HEK293 (cell line): ENCODE measurements at regions not wholly inside any gene's neighbourhood (a gene's known extent, or its start where the extent isn't known, plus 50 kb on each side); places are given as distances from the start of the nearest gene placed in this dataset.

Experiments
- EGR2 ChIP-seq: fragments of 450-650 bp; formaldehyde crosslinking; IDR thresholded peaks from 2 replicates; pipeline ENCODE4 v1.5.1; 2016; ENCODE audit warnings: low read depth, missing biosample characterization, missing genetic modification characterization
- GLI4 ChIP-seq: fragments of 450-650 bp; formaldehyde crosslinking; IDR thresholded peaks from 2 replicates; pipeline ENCODE4 v1.5.1; 2016; ENCODE audit warnings: missing biosample characterization, missing genetic modification characterization
- TRIM28 ChIP-seq: IDR thresholded peaks from 2 replicates; pipeline ENCODE4 v1.6.1; 2011; ENCODE audit warnings: low read length, control low read depth, borderline replicate concordance
- ZNF155 ChIP-seq: fragments of 450-650 bp; formaldehyde crosslinking; IDR thresholded peaks from 2 replicates; pipeline ENCODE4 v1.5.1; 2016; ENCODE audit warnings: missing biosample characterization, missing genetic modification characterization
- ZNF157 ChIP-seq: fragments of 450-650 bp; formaldehyde crosslinking; IDR thresholded peaks from 2 replicates; pipeline ENCODE4 v1.5.1; 2016; ENCODE audit warnings: missing biosample characterization, missing genetic modification characterization
- ZNF184 ChIP-seq: fragments of 450-650 bp; IDR thresholded peaks from 2 replicates; pipeline ENCODE4 v1.5.1; 2018; ENCODE audit warnings: missing biosample characterization, mild to moderate bottlenecking, missing genetic modification characterization
- TF ChIP-seq, protein P1 (sequence below): fragments of 450-650 bp; formaldehyde crosslinking; IDR thresholded peaks from 2 replicates; pipeline ENCODE4 v1.5.1; 2016; ENCODE audit warnings: missing biosample characterization, missing genetic modification characterization
- TF ChIP-seq, protein P2 (sequence below): fragments of 450-650 bp; formaldehyde crosslinking; IDR thresholded peaks from 2 replicates; pipeline ENCODE4 v1.5.1; 2016; ENCODE audit warnings: missing biosample characterization, missing genetic modification characterization
- TF ChIP-seq, protein P3 (sequence below): fragments of 450-650 bp; formaldehyde crosslinking; IDR thresholded peaks from 2 replicates; pipeline ENCODE4 v1.5.1; 2016; ENCODE audit warnings: missing biosample characterization, missing genetic modification characterization

DNA sequence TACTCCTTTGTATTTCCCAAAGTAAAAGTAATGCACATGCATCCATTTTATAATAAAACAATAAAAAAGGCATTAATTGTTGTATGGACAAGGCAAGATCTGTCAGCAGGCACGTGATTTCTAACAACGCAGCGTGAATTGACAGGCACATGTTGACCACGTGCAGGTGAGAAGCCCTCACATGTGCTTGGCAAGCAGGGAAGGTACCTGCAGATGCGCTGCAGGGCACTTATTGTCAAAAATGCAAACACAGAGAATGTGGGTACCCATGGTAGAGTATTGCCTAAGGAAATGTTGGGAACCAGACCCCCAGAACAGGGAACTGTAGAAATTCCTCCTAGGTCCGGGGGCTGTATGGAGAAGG, 515.0 kb upstream of the HS6ST1 start:
- TF ChIP-seq, protein P1, sequence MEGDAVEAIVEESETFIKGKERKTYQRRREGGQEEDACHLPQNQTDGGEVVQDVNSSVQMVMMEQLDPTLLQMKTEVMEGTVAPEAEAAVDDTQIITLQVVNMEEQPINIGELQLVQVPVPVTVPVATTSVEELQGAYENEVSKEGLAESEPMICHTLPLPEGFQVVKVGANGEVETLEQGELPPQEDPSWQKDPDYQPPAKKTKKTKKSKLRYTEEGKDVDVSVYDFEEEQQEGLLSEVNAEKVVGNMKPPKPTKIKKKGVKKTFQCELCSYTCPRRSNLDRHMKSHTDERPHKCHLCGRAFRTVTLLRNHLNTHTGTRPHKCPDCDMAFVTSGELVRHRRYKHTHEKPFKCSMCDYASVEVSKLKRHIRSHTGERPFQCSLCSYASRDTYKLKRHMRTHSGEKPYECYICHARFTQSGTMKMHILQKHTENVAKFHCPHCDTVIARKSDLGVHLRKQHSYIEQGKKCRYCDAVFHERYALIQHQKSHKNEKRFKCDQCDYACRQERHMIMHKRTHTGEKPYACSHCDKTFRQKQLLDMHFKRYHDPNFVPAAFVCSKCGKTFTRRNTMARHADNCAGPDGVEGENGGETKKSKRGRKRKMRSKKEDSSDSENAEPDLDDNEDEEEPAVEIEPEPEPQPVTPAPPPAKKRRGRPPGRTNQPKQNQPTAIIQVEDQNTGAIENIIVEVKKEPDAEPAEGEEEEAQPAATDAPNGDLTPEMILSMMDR (tag by site-specific recombination), result no peak
- TF ChIP-seq GLI4 (tag by site-specific recombination) (no peak), ZNF184 (no peak), ZNF155 (tag by site-specific recombination) (no peak), TRIM28 (no peak), EGR2 (tag by site-specific recombination) (no peak), ZNF157 (no peak)
- TF ChIP-seq, protein P2, sequence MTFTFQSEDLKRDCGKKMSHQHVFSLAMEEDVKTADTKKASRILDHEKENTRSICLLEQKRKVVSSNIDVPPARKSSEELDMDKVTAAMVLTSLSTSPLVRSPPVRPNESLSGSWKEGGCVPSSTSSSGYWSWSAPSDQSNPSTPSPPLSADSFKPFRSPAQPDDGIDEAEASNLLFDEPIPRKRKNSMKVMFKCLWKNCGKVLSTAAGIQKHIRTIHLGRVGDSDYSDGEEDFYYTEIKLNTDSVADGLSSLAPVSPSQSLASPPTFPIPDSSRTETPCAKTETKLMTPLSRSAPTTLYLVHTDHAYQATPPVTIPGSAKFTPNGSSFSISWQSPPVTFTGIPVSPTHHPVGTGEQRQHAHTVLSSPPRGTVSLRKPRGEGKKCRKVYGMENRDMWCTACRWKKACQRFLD (tag by site-specific recombination), result no peak
- TF ChIP-seq, protein P3, sequence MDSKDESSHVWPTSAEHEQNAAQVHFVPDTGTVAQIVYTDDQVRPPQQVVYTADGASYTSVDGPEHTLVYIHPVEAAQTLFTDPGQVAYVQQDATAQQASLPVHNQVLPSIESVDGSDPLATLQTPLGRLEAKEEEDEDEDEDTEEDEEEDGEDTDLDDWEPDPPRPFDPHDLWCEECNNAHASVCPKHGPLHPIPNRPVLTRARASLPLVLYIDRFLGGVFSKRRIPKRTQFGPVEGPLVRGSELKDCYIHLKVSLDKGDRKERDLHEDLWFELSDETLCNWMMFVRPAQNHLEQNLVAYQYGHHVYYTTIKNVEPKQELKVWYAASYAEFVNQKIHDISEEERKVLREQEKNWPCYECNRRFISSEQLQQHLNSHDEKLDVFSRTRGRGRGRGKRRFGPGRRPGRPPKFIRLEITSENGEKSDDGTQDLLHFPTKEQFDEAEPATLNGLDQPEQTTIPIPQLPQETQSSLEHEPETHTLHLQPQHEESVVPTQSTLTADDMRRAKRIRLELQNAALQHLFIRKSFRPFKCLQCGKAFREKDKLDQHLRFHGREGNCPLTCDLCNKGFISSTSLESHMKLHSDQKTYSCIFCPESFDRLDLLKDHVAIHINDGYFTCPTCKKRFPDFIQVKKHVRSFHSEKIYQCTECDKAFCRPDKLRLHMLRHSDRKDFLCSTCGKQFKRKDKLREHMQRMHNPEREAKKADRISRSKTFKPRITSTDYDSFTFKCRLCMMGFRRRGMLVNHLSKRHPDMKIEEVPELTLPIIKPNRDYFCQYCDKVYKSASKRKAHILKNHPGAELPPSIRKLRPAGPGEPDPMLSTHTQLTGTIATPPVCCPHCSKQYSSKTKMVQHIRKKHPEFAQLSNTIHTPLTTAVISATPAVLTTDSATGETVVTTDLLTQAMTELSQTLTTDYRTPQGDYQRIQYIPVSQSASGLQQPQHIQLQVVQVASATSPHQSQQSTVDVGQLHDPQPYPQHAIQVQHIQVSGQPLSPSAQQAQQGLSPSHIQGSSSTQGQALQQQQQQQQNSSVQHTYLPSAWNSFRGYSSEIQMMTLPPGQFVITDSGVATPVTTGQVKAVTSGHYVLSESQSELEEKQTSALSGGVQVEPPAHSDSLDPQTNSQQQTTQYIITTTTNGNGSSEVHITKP (tag by site-specific recombination), result no peak
